T-cell (primary cell): ENCODE measurements at regions not wholly inside any gene's neighbourhood (a gene's known extent, or its start where the extent isn't known, plus 50 kb on each side); places are given as distances from the start of the nearest gene placed in this dataset.

Source experiments
- ATAC-seq, 4 experiments: fragments of 200-7000 bp in 3 of 4; fragments of 150-1000 bp in 1 of 4; cut with Tn5 transposase; replicated peaks in 1 of 4; 1 replicate in 3 of 4; 2 replicates in 1 of 4; pipeline ENCODE4 v1.10.0; 2021; ENCODE audit warnings: moderate library complexity in 3 of 4, mild to moderate bottlenecking in 2 of 4, moderate number of reproducible peaks in 1 of 4
- CTCF ChIA-PET, 2 donors: fragments of 300-600 bp; sonication (Branson Sonifier 250); formaldehyde crosslinking; loops; one replicate each; lab custom pipeline; 2022; ENCODE audit warnings: antibody characterized with exemption in 2 of 2; lab: Charles Lee
- POLR2A ChIA-PET, 2 donors: fragments of 300-600 bp; sonication (Branson Sonifier 250); formaldehyde crosslinking; loops; one replicate each; lab custom pipeline; 2022; ENCODE audit warnings: antibody characterized with exemption in 2 of 2; lab: Charles Lee
- DNase-seq, 35 experiments: peaks; one replicate each; pipeline versions ENCODE4 v3.0.0 to v3.0.0-alpha.2; 2013 to 2023
- H3K27ac ChIP-seq: one replicate; pipeline ENCODE4 v1.5.1; 2013; ENCODE audit warnings: low read length
- H3K27me3 ChIP-seq, 2 experiments: replicated peaks in 1 of 2; 1 replicate in 1 of 2; 2 replicates in 1 of 2; pipeline versions ENCODE4 v1.6.1 to v1.7.0; 2013; ENCODE audit warnings: low read length in 1 of 2, mixed read lengths in 1 of 2; ENCODE audit not compliant: control insufficient read depth in 2 of 2, insufficient read depth in 2 of 2; ENCODE audit errors: extremely low read depth in 1 of 2
- H3K36me3 ChIP-seq, 2 donors: 1 replicate in 1 of 2; 2 replicates in 1 of 2; pipeline versions ENCODE4 v1.6.1 to v1.7.0; 2013; ENCODE audit warnings: low read length in 1 of 2; ENCODE audit not compliant: control insufficient read depth in 2 of 2, insufficient read depth in 1 of 2; ENCODE audit errors: extremely low read depth in 1 of 2
- H3K4me1 ChIP-seq, 2 experiments: 1 replicate in 1 of 2; 2 replicates in 1 of 2; pipeline versions ENCODE4 v1.6.1 to v1.7.0; 2013; ENCODE audit warnings: low read length in 2 of 2, mixed read lengths in 1 of 2; ENCODE audit not compliant: insufficient read depth in 2 of 2, control insufficient read depth in 1 of 2; ENCODE audit errors: extremely low read depth in 1 of 2
- H3K4me3 ChIP-seq, 2 donors: 1 replicate in 1 of 2; 2 replicates in 1 of 2; pipeline versions ENCODE4 v1.5.1 to v1.7.0; 2013; ENCODE audit warnings: mild to moderate bottlenecking in 2 of 2, low read length in 1 of 2, moderate library complexity in 1 of 2; ENCODE audit not compliant: control insufficient read depth in 1 of 2; ENCODE audit errors: extremely low read depth in 1 of 2
- H3K9me3 ChIP-seq: 2 replicates; pipeline ENCODE4 v1.7.0; 2013
- H3K27ac Mint-ChIP-seq, 2 donors: one replicate each; pipeline ENCODE4 v1.8.0; 2020 to 2021; ENCODE audit warnings: mild to moderate bottlenecking in 2 of 2, mixed read lengths in 2 of 2
- H3K27me3 Mint-ChIP-seq, 2 donors: one replicate each; pipeline ENCODE4 v1.8.0; 2021 to 2022; ENCODE audit warnings: mixed read lengths in 2 of 2
- H3K36me3 Mint-ChIP-seq: one replicate; pipeline ENCODE4 v1.8.0; 2021; ENCODE audit warnings: mixed read lengths
- H3K4me1 Mint-ChIP-seq, 3 donors: one replicate each; pipeline ENCODE4 v1.8.0; 2020 to 2022; ENCODE audit warnings: mixed read lengths in 3 of 3, mild to moderate bottlenecking in 1 of 3
- H3K4me3 Mint-ChIP-seq, 3 donors: one replicate each; pipeline ENCODE4 v1.8.0; 2020 to 2022; ENCODE audit warnings: mild to moderate bottlenecking in 3 of 3, mixed read lengths in 3 of 3, moderate library complexity in 3 of 3
- H3K9me3 Mint-ChIP-seq, 3 donors: one replicate each; pipeline ENCODE4 v1.8.0; 2020 to 2022; ENCODE audit warnings: mixed read lengths in 3 of 3
- WGBS: methylation state at CpG from one replicate; pipeline ENCODE4 v1.1.5; 2013; ENCODE audit warnings: missing lambda C conversion rate; ENCODE audit not compliant: insufficient coverage; 5-methylcytosine and 5-hydroxymethylcytosine counted together

DNA sequence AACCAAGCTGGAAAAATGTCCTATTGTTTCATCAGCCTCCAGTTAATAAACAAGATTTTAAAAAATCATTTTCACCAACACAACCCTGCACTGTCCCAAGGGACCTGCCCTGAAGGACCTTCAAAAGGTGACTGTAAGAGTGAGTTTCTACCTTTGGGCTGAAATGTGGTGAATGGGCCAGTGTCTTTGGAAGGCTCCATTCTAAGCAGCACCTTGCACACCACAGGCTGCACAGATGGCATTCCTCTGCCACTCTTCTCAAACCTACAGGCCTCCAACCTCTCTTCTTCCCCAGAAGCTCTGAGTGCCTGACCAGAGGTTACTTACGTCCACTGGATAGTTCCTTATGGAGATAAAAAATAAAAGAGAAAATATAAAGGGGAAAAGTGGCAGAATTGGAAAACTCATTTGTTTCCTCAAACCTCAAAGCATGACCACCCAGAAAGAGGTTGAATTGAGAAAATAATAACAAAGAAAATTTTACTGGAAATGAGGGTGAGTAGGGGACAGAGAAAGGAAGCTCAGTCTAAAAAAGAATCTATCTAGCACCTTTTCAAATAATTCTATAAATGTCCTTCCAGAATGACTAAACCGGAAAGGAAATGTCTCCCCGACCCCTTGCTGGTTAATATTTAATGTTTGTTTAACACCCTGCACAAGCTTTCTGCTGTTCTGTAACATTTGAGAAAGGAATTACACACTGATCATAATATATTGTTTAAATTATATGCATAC is 175.7 kb downstream of the METTL4 start:
- no peak overlapping the region for H3K27ac Mint-ChIP-seq
- no peak for DNase-seq
- H3K9me3 Mint-ChIP-seq: no peaks in the 10 kb centered on the region
- no peaks in the 10 kb centered on the region for H3K27me3 ChIP-seq
- no peak for ATAC-seq
- H3K27ac ChIP-seq: no peak overlapping the region
- H3K4me1 ChIP-seq: no peaks in the 10 kb centered on the region
- ChIA-PET POLR2A (no interaction called here), CTCF (no interaction called here)
- peaks cover 12 to 16% of the 10 kb centered on the region in 2 donors for H3K27me3 Mint-ChIP-seq
- no peaks in the 10 kb centered on the region for H3K9me3 ChIP-seq
- no peaks in the 10 kb centered on the region for H3K36me3 Mint-ChIP-seq
- H3K4me3 ChIP-seq: no peak overlapping the region
- H3K4me1 Mint-ChIP-seq: no peaks in the 10 kb centered on the region
- H3K36me3 ChIP-seq: no peaks in the 10 kb centered on the region
- WGBS: no CpG with 5 or more reads among the region's 3 CpGs
- H3K4me3 Mint-ChIP-seq: no peak overlapping the region

DNA sequence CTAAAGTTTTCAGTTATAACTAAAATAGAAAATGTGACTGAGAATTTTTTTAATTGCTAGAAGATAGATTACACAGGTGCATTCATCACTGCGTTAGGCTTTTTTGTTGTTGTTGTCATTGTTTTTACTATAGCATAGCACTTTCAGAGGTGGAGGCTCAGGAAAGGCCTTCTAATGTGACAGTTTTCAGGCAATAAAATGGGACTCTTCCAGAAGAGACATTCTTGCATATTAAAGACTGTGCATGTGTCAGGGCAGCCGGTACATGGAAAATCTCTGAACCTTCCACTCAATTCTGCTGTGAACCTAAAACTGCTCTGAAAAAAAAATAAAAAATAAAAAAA is 175.2 kb downstream of the METTL4 start:
- ATAC-seq: no peak
- no CpG with 5 or more reads among the region's 2 CpGs for WGBS
- Mint-ChIP-seq H3K9me3 (no peaks in the 10 kb centered on the region), H3K27me3 (peaks cover 12 to 20% of the 10 kb centered on the region in 2 donors), H3K27ac (no peak overlapping the region), H3K4me3 (no peak overlapping the region), H3K4me1 (no peaks in the 10 kb centered on the region), H3K36me3 (no peaks in the 10 kb centered on the region)
- ChIA-PET CTCF (no interaction called here), POLR2A (no interaction called here)
- Histone ChIP-seq H3K27me3 (no peaks in the 10 kb centered on the region), H3K4me3 (no peak overlapping the region), H3K36me3 (no peaks in the 10 kb centered on the region), H3K27ac (no peak overlapping the region), H3K9me3 (no peaks in the 10 kb centered on the region), H3K4me1 (no peaks in the 10 kb centered on the region)
- DNase-seq: no peak

DNA sequence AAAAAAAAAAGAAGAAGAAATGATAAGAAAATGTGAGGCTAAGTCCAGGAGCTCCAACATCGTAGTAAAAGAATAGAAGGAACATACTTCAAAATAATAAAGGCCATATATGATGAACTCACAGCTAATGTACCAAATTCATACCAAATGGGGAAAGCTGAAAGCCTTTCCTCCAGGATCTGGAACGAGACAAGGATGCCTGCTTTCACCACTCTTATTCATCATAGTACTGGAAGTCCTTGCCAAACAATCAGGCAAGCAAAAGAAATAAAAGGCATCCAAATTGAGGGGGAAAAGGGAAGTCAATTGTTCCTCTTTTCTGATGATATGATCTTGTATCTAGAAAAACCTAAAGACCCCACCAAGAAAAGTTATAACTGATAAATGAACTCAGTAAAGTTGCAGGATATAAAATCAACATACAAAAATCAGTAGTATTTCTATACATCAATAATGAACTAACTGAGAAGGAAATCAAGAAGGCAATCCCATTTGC is 170.6 kb downstream of the METTL4 start:
- CTCF ChIA-PET: no interaction called here

GRCh38 chr18:2402084-2402483 is 169.2 kb downstream of the METTL4 start:
- no peak for DNase-seq
- Histone ChIP-seq H3K27ac (no peak overlapping the region), H3K9me3 (no peaks in the 10 kb centered on the region), H3K4me1 (no peaks in the 10 kb centered on the region), H3K4me3 (no peak overlapping the region), H3K36me3 (no peaks in the 10 kb centered on the region), H3K27me3 (no peaks in the 10 kb centered on the region)
- ChIA-PET POLR2A (no interaction called here), CTCF (no interaction called here)
- no peak for ATAC-seq
- no peak overlapping the region for H3K27ac Mint-ChIP-seq
- no peak overlapping the region for H3K4me3 Mint-ChIP-seq
- H3K27me3 Mint-ChIP-seq: peaks cover 4 to 11% of the 10 kb centered on the region in 2 donors
- no peaks in the 10 kb centered on the region for H3K9me3 Mint-ChIP-seq
- H3K4me1 Mint-ChIP-seq: no peaks in the 10 kb centered on the region
- H3K36me3 Mint-ChIP-seq: no peaks in the 10 kb centered on the region
- WGBS: no CpG with 5 or more reads among the region's 1 CpG

More for the DNA sequence above, 170.6 kb downstream of the METTL4 start:
- Histone ChIP-seq H3K27ac (no peak overlapping the region), H3K4me1 (no peaks in the 10 kb centered on the region), H3K27me3 (no peaks in the 10 kb centered on the region), H3K4me3 (no peak overlapping the region), H3K36me3 (no peaks in the 10 kb centered on the region), H3K9me3 (no peaks in the 10 kb centered on the region)
- Mint-ChIP-seq H3K36me3 (no peaks in the 10 kb centered on the region), H3K27ac (no peak overlapping the region), H3K9me3 (no peaks in the 10 kb centered on the region), H3K4me3 (no peak overlapping the region), H3K4me1 (no peaks in the 10 kb centered on the region), H3K27me3 (peaks cover 7 to 13% of the 10 kb centered on the region in 2 donors)
- DNase-seq (no peak), ATAC-seq (no peak)
- POLR2A ChIA-PET: no interaction called here
- WGBS: no CpG with 5 or more reads among the region's 2 CpGs

- H3K4me3 ChIP-seq: no peak overlapping the region
- H3K27ac ChIP-seq: no peak overlapping the region
- no peaks in the 10 kb centered on the region for H3K4me1 Mint-ChIP-seq
- no peaks in the 10 kb centered on the region for H3K9me3 ChIP-seq
- WGBS: no CpG with 5 or more reads among the region's 2 CpGs
- ChIA-PET CTCF (no interaction called here), POLR2A (no interaction called here)
- no peak overlapping the region for H3K27ac Mint-ChIP-seq
- no peak overlapping the region for H3K4me3 Mint-ChIP-seq
- H3K27me3 Mint-ChIP-seq: peaks cover 1 to 7% of the 10 kb centered on the region in 2 donors
- H3K4me1 ChIP-seq: no peaks in the 10 kb centered on the region
- no peaks in the 10 kb centered on the region for H3K36me3 ChIP-seq
- ATAC-seq (no peak), DNase-seq (no peak)
- H3K36me3 Mint-ChIP-seq: no peaks in the 10 kb centered on the region
- peaks cover 0 to 3% of the 10 kb centered on the region in 2 experiments for H3K27me3 ChIP-seq
- H3K9me3 Mint-ChIP-seq: no peaks in the 10 kb centered on the region
Observed at GRCh38 chr18:2406544-2406943, 164.8 kb downstream of the METTL4 start.

DNA sequence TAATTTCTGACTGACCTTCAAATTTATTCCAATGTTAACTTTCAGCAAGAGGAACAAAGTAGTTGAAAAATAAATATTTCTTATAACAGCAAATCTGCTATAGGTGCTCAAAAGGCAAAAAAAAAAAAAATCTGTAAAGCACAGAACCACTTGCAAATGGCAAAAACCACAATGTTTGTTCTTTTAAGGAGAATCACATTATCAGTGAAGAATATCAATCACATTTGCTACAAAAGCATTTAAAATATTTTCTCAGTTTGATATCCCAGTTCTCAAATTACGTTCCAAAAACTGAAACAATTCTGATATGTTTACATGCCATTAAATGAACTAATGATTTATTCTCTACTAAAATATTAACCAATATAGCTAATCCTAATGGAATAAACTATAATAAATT is 163.3 kb downstream of the METTL4 start:
- H3K36me3 Mint-ChIP-seq: no peaks in the 10 kb centered on the region
- ChIA-PET CTCF (no interaction called here), POLR2A (no interaction called here)
- no peaks in the 10 kb centered on the region for H3K9me3 ChIP-seq
- no peak overlapping the region for H3K4me3 Mint-ChIP-seq
- H3K36me3 ChIP-seq: no peaks in the 10 kb centered on the region
- peaks cover 0 to 3% of the 10 kb centered on the region in 2 experiments for H3K27me3 ChIP-seq
- H3K27ac Mint-ChIP-seq: no peak overlapping the region
- H3K27me3 Mint-ChIP-seq: peaks cover 3 to 8% of the 10 kb centered on the region in 2 donors
- no peak overlapping the region for H3K27ac ChIP-seq
- ATAC-seq (no peak), DNase-seq (no peak)
- no peaks in the 10 kb centered on the region for H3K4me1 Mint-ChIP-seq
- no peaks in the 10 kb centered on the region for H3K4me1 ChIP-seq
- H3K9me3 Mint-ChIP-seq: no peaks in the 10 kb centered on the region
- WGBS: no CpG with 5 or more reads among the region's 1 CpG
- no peak overlapping the region for H3K4me3 ChIP-seq
